M059J (cell line): ENCODE measurements at regions not wholly inside any gene's neighbourhood (a gene's known extent, or its start where the extent isn't known, plus 50 kb on each side); places are given as distances from the start of the nearest gene placed in this dataset.

ENCODE experiments used
- DNase-seq: peaks from one replicate; pipeline ENCODE4 v3.0.0-alpha.2; 2012; ENCODE audit warnings: low read depth

- DNase-seq, result no peak
These were observed 78.5 kb downstream of the RPLP1 start for GRCh38 chr15:69530991-69531664.

GRCh38 chr15:69531665-69532027 lies 79.0 kb downstream of the RPLP1 start:
- peak; percentile 20 for DNase-seq

GRCh38 chr15:69532066-69532465 lies 79.4 kb downstream of the RPLP1 start:
- DNase-seq, result no peak

GRCh38 chr15:69532856-69533255 lies 80.2 kb downstream of the RPLP1 start:
- no peak for DNase-seq

- no peak for DNase-seq
These were observed 80.9 kb downstream of the RPLP1 start for GRCh38 chr15:69533522-69533921.

- DNase-seq, result peak; percentile 75
These were observed 82.6 kb downstream of the RPLP1 start for GRCh38 chr15:69535101-69535638.

GRCh38 chr15:69535998-69536397 lies 83.4 kb downstream of the RPLP1 start:
- DNase-seq, result no peak

- DNase-seq, result no peak
These were observed 84.3 kb downstream of the RPLP1 start for GRCh38 chr15:69536726-69537512.

GRCh38 chr15:69537901-69538300 lies 85.3 kb downstream of the RPLP1 start:
- DNase-seq, result no peak

- no peak for DNase-seq
These were observed 85.8 kb downstream of the RPLP1 start for GRCh38 chr15:69538379-69538778.

GRCh38 chr15:69539345-69539744 lies 86.7 kb downstream of the RPLP1 start:
- no peak for DNase-seq

GRCh38 chr15:69540622-69541021 lies 88.0 kb downstream of the RPLP1 start:
- DNase-seq, result no peak

GRCh38 chr15:69542028-69542427 lies 89.4 kb downstream of the RPLP1 start:
- DNase-seq, result no peak

- DNase-seq, result no peak
These were observed 91.2 kb downstream of the RPLP1 start for GRCh38 chr15:69543681-69544364.

GRCh38 chr15:69544365-69545113 lies 91.9 kb downstream of the RPLP1 start:
- no peak for DNase-seq

GRCh38 chr15:69546182-69546581 lies 93.6 kb downstream of the RPLP1 start:
- DNase-seq, result no peak

GRCh38 chr15:69548395-69549180 lies 96.0 kb downstream of the RPLP1 start:
- DNase-seq, result no peak

GRCh38 chr15:69551391-69552056 lies 98.9 kb downstream of the RPLP1 start:
- no peak for DNase-seq

GRCh38 chr15:69552057-69552815 lies 99.6 kb downstream of the RPLP1 start:
- DNase-seq, result no peak

- no peak for DNase-seq
These were observed 101.1 kb downstream of the RPLP1 start for GRCh38 chr15:69553686-69554085.
